ENCODE measurements at regions not wholly inside any gene's neighbourhood (a gene's known extent, or its start where the extent isn't known, plus 50 kb on each side); places are given as distances from the start of the nearest gene placed in this dataset.
A peak's percentile ranks its signal among the peaks of the same experiment; 100 is the strongest.

DNA sequence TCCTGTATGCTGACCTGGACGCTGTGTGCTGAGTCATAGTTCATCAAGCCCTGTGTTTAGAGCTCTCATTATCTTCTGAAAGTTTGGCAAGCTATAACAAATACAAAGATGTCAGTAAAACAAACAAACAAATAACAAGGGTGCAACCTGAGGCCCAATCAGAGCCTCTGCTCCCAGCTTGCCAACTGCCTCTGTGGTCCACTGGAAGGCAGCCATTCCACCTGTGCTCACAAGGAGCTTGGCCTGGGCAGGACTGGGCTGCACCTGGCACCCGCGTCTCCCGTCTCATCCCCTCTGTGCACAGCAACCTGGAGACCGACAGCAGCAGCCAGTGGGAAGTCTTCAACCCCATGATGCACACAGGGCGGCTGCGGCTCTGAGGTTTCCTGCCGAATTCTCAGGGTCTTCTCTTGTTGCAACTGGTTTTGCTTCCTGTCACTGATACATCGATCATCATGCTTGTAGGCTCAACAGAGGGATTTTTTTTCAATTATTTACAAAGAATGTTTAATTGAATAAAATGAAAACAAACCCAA lies 97.8 kb downstream of the TMEM18 start:
- Histone ChIP-seq H3K27me3 (no peaks in the 10 kb centered on the region), H3K36me3 (no peaks in the 10 kb centered on the region), H3K27ac (no peak overlapping the region), H3K4me1 (no peaks in the 10 kb centered on the region), H3K9me3 (no peaks in the 10 kb centered on the region), H3K4me3 (no peak overlapping the region)
- peak in 1 of 2 donors; percentile 15 for DNase-seq (ENCODE audit: low spot score in 2 of 2)
- TF ChIP-seq POLR2A (IDR thresholded peaks at IDR 0.05) (no peak), POLR2AphosphoS5 (IDR thresholded peaks at IDR 0.05) (no peak)
- TF ChIP-seq, protein P1, sequence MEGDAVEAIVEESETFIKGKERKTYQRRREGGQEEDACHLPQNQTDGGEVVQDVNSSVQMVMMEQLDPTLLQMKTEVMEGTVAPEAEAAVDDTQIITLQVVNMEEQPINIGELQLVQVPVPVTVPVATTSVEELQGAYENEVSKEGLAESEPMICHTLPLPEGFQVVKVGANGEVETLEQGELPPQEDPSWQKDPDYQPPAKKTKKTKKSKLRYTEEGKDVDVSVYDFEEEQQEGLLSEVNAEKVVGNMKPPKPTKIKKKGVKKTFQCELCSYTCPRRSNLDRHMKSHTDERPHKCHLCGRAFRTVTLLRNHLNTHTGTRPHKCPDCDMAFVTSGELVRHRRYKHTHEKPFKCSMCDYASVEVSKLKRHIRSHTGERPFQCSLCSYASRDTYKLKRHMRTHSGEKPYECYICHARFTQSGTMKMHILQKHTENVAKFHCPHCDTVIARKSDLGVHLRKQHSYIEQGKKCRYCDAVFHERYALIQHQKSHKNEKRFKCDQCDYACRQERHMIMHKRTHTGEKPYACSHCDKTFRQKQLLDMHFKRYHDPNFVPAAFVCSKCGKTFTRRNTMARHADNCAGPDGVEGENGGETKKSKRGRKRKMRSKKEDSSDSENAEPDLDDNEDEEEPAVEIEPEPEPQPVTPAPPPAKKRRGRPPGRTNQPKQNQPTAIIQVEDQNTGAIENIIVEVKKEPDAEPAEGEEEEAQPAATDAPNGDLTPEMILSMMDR (IDR thresholded peaks at IDR 0.05): no peak
- intact Hi-C loops (cut with DNase I; ENCODE audit: low total_unique reads): no loop called here

DNA sequence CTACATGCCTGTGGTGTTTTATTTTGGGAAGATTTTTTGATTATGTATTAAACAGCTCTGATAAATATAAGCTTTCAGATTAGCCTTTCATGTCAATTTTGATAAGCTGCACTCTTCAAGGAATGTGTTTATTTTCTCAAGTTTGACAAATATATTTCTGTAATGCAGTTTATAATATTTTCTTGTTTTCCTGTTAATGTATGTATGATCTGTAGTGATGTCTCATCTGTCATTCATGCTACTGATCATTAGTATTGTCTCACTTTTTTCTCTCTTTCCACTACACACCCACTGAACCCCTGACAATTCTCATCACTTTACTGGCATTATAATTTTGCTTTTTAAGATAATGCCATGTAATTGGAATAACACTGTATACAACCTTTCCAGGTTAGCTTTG lies 100.9 kb downstream of the TMEM18 start:
- Histone ChIP-seq H3K4me1 (no peaks in the 10 kb centered on the region), H3K9me3 (no peaks in the 10 kb centered on the region), H3K27me3 (no peaks in the 10 kb centered on the region), H3K27ac (no peak overlapping the region), H3K36me3 (no peaks in the 10 kb centered on the region), H3K4me3 (no peak overlapping the region)
- intact Hi-C loops (cut with DNase I; ENCODE audit: low total_unique reads): no loop called here
- no peak for DNase-seq (ENCODE audit: low spot score in 2 of 2)
- TF ChIP-seq POLR2A (IDR thresholded peaks at IDR 0.05) (no peak), POLR2AphosphoS5 (IDR thresholded peaks at IDR 0.05) (no peak)
- TF ChIP-seq, protein P1 (IDR thresholded peaks at IDR 0.05): no peak

DNA sequence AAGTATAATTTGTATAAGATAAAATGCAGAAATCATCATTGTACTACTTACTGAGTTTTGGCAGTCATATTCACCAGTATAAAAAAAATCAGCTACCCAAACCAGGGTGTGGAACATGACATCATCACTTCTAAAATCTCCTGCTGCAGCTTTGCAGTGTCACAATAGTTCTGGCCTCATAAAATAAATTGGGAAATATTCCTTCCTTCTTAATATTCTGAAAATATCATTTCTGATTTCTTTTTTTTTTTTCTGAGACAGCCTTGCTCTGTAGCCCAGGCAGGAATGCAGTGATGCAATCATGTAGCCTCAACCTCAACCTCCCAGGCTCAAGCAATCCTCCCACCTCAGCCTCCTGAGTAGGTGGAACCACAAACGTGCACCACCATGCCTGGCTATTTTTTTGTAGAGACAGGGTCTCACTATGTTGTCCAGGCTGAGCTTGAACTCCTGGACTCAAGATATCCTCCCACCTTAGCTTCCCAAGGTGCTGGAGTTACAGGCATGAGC lies 101.4 kb downstream of the TMEM18 start:
- intact Hi-C loops (cut with DNase I; ENCODE audit: low total_unique reads): no loop called here
- Histone ChIP-seq H3K36me3 (no peaks in the 10 kb centered on the region), H3K27ac (peak overlapping the region in 1 of 2 donors; percentile 8), H3K4me3 (no peak overlapping the region), H3K4me1 (no peaks in the 10 kb centered on the region), H3K27me3 (no peaks in the 10 kb centered on the region), H3K9me3 (no peaks in the 10 kb centered on the region)
- TF ChIP-seq, protein P1 (IDR thresholded peaks at IDR 0.05): no peak
- peak in 2 of 3 donors; percentile 28 to 49 for TF ChIP-seq POLR2AphosphoS5 (IDR thresholded peaks at IDR 0.05)
- no peak for TF ChIP-seq POLR2A (IDR thresholded peaks at IDR 0.05)
- no peak for DNase-seq (ENCODE audit: low spot score in 2 of 2)

DNA sequence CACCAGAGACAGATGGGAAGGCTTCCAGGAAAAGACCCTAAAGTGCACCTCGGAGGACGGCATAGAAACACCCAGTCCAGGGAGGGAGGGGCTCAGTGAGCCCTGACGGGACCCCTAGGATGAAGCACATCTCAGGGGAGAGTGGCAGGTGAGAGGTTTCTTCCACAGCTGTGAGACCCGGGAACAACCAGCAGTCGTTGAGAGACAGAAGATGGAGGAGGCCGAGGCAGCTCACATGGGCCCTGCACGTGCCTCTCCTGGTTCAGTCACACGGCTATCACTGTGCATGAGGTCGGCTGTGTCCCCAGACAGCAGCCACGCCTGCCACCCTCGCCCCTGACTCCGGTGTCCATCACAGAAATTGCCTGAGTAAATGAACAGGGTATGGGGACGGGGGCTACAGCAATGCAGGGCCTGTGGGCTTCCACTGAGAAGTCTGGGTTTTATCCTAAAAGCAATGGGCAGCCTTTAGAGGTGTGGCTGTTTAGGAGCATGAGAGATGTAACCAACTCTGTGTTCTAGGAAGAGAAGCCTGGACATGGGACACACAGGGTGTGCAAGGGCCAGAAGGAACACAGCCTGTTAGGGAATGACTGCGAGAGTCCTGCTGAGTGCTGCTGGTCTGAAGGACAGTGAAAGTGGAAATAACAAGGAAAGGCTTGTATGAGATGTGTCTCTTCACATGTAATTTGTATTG lies 102.0 kb downstream of the TMEM18 start:
- no peaks in the 10 kb centered on the region for H3K9me3 ChIP-seq
- H3K27me3 ChIP-seq: no peaks in the 10 kb centered on the region
- TF ChIP-seq POLR2AphosphoS5 (IDR thresholded peaks at IDR 0.05) (no peak), POLR2A (IDR thresholded peaks at IDR 0.05) (no peak)
- TF ChIP-seq, protein P1 (IDR thresholded peaks at IDR 0.05): no peak
- no peak overlapping the region for H3K4me3 ChIP-seq
- peak overlapping the region in 1 of 2 donors; percentile 8 for H3K27ac ChIP-seq
- intact Hi-C loops (cut with DNase I; ENCODE audit: low total_unique reads): no loop called here
- DNase-seq (ENCODE audit: low spot score in 2 of 2): no peak
- no peaks in the 10 kb centered on the region for H3K4me1 ChIP-seq
- H3K36me3 ChIP-seq: no peaks in the 10 kb centered on the region

DNA sequence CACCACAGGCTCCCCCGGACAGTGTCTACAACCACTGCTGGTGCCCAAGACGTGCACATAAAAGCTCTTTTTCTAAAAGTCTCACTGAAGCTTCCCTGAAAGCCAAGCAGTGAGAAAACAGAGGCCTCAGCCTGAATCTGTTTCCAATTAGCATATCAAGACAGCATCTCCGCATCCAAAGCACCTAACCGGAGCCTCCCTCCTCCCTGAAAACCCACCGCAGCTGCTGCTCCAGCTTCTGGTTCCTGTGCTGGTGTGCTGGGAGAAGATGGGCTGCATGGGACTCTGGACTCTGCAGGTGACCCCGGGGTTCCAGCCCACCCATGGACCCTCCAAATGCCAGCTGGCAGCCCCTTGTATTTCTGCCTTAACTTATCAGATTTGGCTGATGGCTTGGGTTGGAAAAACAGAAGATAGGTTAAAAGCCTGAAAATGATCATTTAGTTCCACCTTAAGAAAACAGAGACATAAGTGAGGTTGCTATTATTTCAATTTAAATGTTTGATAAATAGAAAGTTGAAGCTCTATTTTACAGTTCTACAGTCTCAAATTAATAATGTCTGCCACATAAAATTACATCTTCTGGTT lies 103.3 kb downstream of the TMEM18 start:
- H3K36me3 ChIP-seq: no peaks in the 10 kb centered on the region
- H3K27me3 ChIP-seq: no peaks in the 10 kb centered on the region
- H3K9me3 ChIP-seq: no peaks in the 10 kb centered on the region
- no peak overlapping the region for H3K27ac ChIP-seq
- no peak for TF ChIP-seq POLR2AphosphoS5 (IDR thresholded peaks at IDR 0.05)
- no peak for TF ChIP-seq POLR2A (IDR thresholded peaks at IDR 0.05)
- TF ChIP-seq, protein P1 (IDR thresholded peaks at IDR 0.05): no peak
- no peak overlapping the region for H3K4me3 ChIP-seq
- H3K4me1 ChIP-seq: no peaks in the 10 kb centered on the region
- DNase-seq (ENCODE audit: low spot score in 2 of 2): no peak
- intact Hi-C loops (cut with DNase I; ENCODE audit: low total_unique reads): no loop called here
